Fibroblast of the conjunctiva (primary cell): ENCODE measurements at regions not wholly inside any gene's neighbourhood (a gene's known extent, or its start where the extent isn't known, plus 50 kb on each side); places are given as distances from the start of the nearest gene placed in this dataset.

ENCODE experiments used
- DNase-seq: peaks from one replicate; pipeline ENCODE4 v3.0.0-alpha.2; 2010; ENCODE audit warnings: low read depth

DNA sequence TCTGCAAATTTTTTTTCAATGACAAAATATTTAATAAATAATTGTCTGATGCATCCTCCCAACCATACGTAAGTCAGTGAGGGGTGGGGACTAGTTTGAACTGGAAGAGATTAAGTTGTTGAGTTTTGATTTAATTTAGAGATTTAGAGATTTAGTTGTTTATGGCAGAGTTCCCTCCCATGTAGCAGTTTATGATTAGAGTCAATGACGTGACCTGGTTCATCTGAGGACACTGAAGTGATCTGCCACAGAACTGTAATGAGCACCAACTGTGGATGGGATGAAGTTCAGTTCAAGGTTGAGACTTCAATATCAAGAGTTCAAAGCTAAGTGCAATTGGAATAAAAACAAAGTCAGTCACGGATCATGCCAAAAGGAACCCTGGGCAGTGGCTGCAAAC lies 609.3 kb downstream of the NOVA1 start:
- peak; percentile 56 for DNase-seq

DNA sequence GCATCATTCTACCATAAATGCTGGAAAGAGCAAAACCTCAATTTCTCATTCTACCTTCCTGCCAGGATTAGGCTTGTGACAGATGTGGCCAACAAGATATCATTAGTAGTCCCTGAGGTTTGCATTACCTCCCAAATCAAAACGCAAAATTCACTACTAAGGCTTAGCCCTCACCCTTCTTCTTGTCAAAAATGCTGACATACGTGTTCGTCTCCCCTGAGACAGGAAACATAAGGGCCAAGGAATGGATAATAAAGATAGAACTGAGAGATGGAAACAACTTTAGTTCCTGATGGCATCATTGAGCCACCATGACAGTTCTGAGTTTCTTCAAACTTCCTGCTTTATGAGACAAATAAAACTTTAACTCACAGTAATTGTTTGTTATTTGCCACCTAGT lies 642.1 kb downstream of the NOVA1 start:
- DNase-seq = no peak

DNA sequence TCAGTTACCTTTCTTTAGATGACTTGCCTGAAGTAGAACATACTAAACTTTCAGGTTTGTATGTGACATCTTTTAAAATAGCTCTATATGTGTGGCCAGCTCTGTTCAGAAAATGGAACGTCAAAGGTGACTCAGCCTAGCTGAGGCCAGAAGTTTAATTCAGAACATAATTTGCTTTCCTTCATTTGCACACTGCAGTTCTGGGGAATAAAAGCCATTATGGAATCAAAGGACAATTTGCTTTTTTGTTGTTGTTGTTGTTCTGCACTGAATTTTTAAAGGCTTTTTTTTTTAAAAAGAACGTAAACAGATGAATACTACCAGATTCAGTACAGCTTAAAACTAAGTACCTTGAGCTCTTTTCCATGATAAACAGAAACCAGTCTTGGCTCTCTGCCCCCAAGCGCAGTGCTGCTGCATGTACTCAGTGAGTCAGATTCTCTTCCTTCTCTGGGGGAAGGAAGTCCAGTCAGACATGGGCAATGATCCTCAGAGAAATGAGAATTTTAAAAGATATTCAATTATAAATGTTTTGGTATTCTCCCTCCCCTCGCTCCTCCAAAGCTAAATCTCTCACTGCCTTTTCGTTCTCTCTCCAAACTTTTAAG lies 644.2 kb downstream of the NOVA1 start:
- peak; percentile 72 for DNase-seq

DNA sequence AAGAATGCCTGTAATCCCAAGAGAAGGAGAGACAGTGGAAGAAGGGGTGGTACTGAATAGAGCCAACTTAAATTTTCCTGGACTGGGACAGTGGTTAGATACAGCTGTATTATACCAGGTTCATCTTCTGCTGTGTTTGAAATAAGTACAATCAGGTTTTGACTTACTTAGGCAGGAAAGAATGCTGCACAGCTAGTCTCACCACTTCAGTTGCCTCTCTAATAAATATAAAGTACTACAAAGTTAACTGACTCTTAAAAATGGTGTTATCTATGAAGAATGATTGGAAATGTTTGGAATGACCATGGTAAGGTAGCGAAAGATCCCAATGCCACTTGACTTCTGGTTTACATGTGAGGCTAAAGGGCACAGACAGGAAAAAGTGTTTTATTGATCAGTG lies 652.1 kb downstream of the NOVA1 start:
- DNase-seq = no peak

DNA sequence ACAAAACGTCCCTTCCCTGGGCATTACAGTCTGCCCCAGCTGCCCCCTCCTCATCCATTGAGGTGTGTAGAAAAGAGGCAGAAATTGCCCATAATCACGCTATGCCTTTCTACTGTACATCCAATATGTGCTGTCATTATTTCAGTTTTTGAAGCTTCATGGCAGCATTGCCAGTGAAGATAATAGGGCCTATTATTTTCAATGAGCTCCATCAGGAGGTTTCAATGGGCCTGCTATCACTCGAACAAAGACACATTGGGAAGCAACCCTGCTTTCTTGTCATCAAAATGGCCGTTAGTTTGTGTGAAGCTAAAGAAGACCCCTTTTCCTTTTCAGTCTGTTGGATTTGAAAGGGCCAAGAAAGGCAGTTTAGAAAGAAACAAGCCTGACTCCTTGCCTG lies 653.8 kb downstream of the NOVA1 start:
- DNase-seq = no peak

DNA sequence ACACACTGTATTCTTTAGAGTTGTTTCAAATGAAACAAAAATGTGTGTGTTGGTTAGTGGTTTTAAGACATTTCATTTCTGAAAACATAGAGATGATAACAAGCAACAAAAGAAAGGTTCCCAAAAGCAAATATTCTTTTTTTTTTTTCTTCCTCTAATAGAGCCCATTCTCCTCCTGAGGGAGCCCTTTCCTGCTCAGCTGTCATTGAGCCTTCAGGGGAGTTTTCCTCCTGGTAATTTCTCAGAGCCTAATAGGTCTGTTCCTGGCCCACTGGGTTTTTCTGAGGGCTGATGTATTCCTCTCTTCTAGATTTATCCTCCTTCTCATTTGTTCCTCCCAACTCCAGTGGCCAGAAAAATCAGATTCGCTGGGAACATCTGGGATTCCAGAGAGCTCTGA lies 654.5 kb downstream of the NOVA1 start:
- no peak for DNase-seq

DNA sequence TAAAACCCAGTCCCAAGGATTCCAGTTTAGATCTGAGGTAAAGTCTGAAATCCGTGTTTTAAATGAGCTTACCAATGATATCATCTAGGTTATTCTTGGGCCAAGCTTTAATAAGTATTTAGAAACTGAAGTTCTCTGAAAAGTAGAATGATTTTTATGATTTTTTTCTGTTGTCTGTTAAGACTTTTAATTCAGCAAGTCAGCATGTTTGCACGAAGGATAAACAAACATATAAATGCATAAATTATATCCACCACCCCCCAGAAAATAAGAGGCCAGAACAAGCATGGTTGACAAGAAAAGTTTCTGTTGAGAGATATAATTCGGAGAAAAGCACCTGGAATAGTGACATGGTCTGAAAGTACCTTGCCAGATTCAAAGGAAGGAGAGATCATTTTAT lies 655.7 kb downstream of the NOVA1 start:
- DNase-seq = no peak

DNA sequence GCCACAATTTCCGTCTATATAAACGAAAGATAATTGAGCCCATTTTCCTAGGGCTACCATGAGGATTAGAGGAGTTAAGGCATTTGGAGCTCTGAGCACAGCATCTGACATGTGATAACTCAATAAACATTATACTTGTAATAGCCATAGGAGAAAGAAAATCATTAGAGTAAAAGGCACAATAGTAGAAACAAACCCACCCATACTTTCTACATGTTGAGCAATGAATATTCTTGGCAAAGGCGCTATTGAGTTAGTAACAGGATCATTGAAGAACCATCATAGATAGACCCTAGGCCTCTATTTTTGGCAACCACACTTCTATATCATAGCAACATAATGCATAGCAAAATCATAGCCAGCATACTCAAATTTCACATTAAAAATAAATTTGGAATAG lies 664.1 kb downstream of the NOVA1 start:
- DNase-seq = no peak

DNA sequence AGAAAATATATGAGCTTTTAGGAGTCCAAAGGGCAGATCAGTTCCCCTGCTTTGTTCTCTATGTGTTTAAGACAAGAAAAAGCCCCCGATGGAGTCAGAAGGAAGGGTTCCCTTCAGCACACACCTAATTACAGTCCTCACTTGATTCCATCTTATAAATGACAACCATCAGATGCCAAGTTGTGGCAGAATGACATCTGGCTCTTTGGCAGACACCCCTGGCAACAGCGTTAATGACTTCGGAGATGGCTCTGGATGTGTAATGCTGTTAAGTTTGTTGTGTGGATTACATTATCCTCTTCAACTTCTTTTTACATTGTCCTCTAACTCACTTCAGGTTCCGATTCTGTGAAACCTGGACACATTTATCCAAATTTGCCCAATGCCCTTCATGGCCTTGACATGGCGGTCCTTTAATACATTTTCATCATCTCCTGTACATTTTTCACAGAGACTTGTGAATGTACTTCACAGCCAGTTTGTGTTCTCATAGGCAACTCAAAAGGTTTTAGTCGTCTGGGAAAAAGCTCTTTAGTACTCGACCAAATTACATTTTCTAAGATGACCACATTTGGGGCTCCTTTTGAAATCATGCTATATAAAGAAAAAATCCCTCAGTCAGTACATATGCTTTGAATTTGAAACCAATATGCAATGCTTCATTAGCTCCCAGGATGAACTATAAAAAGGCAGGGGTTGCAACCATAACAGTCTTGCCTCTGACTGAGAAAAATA lies 667.8 kb downstream of the NOVA1 start:
- no peak for DNase-seq

DNA sequence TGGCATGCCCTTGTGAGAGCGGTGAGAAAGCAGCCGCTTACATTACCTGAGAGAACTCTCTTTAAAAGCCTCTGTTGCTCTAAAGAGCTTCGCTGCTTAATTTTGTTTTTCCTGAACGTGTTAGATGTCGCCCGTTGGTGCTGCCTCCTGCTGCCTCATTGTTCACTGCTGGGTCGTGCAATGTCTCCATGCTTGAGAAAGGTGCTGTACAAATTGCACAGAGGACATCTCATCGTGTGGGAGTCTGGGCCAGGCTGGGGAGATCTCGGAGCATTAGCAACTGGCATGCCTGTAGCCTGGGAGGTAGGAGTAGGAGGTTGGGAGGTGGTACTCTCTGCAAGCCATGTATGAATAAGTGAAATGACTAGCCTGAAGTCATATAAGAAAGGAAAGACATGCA lies 686.0 kb downstream of the NOVA1 start:
- no peak for DNase-seq

DNA sequence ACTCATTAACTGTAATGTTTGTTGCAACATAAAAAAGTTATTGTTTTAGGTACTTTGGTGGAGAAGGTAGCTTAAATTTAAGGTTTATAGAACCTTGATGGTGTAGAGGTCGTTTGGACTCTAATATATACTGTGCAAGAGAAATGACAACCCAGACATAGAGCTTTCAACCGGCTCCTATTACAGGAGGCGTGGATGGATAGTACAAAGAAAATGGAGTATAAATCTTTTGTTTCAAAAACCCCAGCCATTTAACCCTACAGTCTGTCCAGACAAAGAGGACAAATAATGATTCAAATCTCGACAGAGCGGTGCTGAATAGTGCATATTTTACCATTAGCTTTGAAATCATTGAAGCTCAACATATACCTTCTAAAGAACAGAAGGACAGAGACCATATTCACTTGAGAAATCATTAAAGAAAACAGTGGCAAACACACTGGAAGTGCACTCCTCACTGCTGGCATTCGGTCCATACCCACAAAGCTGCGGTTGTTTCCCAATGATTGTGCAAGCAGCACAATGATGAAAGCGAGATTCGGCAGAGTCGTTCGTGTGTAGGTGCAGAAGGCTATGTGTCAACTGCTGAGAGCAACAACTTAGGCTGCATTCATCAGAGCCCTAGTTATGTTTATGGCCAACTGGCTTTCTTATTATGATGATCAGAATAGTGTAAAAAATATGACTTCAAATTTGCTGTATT lies 688.6 kb downstream of the NOVA1 start:
- no peak for DNase-seq

DNA sequence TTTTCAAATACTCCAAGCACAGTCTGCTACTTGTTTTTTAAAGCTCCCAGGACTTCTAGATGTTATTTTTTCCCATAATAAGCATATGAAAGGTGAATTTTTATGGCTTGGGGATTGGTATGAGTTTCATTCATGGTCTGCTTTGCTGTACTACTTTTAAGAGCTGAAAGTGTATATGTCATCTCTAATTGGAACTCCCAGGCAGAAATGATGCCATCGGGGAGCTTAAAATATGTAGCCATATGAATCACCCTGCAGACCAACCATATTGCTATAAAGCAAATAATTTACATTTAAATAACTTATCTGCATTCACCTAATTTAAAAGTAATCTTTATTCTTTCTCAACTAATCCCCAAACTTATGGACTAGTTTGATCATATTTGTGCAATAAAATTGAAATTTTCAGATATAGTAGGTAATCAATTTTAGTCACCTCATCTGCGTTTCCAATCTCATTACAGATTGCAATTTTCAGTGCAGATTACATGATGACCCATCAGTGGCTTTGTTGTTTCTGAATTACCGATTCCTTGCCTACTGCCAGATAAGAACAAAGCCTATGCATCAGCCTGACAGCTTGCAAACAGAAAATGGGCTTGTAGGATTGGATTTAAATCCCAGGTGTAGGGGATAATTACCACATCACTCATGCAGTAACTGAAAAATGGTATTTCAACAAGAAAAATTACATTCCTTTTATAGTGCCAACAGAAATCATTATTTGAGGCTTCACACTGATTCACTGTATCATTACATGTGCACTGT lies 689.4 kb downstream of the NOVA1 start:
- no peak for DNase-seq

DNA sequence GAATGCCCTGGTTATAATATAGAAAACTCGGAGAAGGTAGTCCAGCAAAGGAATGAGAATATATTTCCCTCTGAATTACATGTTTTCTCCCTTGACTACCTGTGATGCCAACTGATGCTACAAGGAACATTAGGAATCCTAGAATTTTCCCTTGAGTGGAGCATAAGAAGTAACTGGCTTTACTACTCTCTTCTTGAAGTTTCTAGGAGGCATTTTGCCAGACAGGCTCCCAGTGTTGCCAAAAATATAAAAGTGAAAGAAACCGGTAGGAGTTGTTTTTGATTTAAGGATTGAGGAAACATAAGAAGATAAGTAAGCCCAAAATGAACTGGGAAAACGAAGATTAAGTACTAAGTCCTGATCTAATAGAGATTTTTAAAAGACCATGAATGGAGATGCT lies 693.4 kb downstream of the NOVA1 start:
- DNase-seq = no peak

DNA sequence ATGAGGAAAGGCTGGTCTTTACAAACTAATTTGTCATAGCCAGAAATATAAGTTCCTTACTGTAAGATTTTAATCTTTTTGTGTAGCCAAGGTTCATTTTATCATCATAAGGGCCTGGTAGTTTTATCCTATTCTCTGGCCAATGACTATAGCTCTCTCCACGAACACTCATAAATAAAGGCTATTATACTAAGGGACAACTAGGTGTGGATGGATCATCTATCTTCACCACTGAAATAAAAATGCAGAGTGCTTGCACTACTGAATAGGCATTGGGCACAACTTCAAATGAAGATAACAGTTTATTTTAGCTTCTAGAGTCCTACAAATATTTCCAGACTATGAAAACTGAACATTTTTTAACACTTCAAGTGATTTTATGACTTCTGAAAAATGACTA lies 698.6 kb downstream of the NOVA1 start:
- no peak for DNase-seq

DNA sequence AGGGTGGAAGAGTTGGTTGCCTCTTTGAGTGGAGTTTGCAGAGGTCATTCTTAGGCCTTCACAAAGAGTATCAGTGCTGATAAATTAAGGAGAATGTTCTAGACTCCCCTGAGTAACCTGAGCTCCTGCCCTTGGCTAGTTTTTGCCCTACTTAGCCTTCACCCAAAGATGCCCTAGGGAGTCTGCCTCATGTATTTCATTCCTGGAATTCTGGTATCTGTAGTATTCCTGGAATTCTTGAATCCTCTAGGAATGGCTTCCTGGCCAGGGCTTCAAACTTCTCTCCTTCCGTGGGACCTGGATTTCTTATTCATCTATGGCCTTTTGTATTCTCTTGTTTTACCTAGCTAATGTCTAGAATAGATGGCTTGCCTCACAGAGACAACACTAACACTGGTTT lies 701.1 kb downstream of the NOVA1 start:
- no peak for DNase-seq

DNA sequence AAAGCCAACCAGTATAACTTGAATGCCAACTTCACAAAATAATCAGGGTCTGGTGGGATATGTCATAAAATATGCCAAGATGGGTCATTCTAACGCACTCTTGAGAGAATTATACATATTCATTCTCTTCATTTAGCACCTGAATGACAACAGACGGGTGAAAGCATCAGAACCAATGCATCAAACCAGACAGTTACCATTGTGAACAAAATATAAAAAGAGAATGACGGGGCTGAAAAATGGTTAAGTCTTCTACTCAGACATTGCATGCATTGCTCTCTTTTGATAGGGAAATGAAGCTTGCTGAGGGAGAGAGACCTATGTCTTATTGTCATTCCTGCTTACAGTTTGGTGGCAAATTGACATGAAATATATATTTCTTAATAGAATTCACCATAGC lies 702.1 kb downstream of the NOVA1 start:
- no peak for DNase-seq

DNA sequence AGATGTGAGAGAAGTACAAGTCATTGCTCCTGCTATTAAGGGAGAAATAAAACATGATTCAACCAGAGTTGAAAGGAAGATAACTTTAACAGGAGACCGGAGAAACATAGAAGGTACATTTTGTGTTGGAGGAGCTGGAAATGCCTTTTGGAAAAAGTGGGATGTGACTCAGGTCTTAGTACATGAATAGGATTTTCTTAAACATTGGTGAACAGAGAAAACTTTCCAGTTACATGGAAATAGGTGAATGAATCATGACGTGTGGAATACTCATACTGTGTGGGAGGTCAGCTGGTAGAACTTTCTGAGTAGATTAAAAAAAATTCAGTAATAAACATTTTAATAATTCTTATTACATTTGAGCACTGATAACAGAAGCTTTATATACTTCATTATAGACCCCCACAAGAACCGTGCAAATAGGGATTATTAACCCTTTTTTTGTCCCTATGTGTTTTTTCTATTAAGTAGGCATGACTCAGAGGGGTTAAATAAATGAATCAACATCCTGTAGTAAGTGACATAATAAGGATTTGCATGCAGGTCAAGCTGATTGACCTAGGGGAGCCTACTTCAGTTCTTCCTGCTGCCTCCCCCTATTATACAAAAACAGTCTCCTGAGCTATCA lies 710.5 kb downstream of the NOVA1 start:
- no peak for DNase-seq

DNA sequence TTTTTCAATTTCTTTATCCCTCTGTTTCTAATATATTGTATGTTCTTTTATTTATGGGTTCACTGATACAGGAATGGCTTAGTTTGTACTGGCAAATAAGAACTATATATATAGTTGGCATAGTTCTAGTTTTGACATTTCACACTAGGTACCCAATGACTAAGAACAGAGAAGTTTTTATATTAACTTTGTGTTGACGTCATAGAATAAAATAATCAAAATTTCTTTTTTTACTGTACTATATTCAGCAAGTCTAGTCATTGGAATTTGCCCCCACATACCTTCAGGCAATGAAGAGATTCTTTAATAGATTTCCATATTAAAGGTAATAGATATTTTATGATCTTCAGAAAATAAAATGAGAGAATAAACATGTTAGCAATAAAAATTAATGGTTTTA lies 713.2 kb downstream of the NOVA1 start:
- no peak for DNase-seq

DNA sequence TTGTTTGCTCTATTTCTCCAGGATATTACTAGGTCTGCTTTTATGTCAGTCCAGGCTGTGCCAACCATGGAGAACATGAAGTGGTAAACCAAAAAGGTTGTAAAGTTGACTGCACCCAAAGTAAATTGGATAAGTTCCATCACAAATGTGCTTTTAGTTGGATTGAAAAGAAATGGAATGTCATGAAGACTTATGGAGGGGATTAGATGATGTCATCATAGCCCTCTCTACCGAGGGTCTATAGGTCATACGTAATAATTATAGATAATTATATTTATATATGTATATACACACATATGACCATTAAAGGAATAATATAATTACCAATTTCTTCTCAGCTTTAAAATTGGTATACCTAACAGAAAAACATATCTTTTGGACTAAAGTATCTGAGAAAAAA lies 714.9 kb downstream of the NOVA1 start:
- DNase-seq = no peak

DNA sequence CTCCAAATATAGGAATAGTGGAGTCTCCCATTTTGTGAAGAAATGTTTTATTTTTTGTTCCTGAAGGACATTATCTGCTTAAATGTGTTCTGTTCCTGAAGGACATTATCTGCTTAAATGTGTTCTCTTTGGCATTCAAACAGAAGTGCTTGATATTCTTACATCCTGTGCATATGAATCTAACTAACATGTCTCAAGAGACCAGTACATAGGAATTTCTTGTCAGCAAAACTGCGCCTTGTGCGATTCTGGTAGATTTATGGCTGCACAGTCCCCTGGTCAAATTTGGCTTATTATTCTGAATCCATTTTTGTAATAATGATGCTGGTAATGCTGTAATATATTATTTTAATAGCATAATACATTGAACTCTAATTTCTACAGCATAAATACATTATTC lies 722.4 kb downstream of the NOVA1 start:
- no peak for DNase-seq

DNA sequence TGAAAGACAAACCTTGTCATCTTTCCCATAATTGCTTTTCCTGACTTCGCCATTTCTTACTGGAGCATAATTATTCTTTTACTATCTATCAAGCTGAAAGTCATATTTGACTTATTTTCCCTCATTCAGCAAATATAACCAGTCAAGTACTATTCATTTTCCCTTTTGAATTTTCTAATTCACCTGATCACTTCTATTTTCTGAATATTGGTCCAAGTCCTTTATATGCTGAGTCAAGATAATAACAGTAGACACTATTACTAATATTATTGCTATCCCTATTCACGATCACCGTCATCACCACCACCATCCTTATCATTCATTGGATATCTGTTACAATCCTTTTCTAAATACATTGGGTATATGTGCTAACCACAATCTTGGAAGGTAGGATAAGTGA lies 728.0 kb downstream of the NOVA1 start:
- DNase-seq = no peak
